Stromal cell of bone marrow (primary cell): ENCODE measurements at regions not wholly inside any gene's neighbourhood (a gene's known extent, or its start where the extent isn't known, plus 50 kb on each side); places are given as distances from the start of the nearest gene placed in this dataset.

Source experiments
- DNase-seq: peaks from one replicate; pipeline ENCODE4 v3.0.0-alpha.2; 2012; ENCODE audit warnings: low read depth

DNA sequence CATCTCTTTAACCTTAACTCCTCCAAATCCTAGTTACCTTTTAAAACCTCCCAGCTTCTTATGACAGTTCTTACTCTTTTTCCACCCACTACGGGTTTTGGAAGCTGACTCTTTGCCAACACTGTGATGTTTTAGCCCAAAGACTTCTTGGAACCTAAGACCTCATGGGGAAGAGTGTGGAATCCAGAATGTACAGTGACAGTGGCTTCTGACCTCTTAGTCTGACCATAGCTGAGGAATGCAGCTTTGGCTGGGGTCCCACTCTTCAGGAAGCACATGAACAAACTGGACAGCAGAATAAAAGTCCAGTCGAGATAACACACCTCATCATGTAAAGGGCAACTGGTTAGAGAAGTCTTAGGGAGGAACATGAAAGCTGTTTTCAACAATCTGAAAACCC lies 161.1 kb upstream of the PKDCC start:
- DNase-seq = no peak

DNA sequence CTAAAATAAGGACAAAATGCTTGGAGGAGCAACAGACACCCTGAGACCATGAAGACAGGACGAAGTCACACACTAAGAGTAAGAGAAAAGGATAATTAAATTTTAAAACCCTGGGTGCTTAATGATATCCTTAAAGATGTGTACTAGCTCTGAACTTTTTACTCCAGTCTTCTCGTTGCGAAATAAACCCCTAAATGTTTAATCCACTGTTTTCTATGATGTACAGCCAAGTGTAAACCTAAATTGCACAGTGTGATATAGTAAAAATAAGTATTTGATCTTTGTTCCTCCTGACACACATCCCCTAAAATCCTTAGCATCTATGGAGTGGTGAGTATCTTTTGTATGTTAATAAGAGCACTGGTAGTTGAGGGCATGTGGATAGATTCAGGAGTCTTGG lies 157.5 kb upstream of the PKDCC start:
- no peak for DNase-seq

GRCh38 chr2:41892476-41892875 lies 155.3 kb upstream of the PKDCC start:
- DNase-seq = no peak

DNA sequence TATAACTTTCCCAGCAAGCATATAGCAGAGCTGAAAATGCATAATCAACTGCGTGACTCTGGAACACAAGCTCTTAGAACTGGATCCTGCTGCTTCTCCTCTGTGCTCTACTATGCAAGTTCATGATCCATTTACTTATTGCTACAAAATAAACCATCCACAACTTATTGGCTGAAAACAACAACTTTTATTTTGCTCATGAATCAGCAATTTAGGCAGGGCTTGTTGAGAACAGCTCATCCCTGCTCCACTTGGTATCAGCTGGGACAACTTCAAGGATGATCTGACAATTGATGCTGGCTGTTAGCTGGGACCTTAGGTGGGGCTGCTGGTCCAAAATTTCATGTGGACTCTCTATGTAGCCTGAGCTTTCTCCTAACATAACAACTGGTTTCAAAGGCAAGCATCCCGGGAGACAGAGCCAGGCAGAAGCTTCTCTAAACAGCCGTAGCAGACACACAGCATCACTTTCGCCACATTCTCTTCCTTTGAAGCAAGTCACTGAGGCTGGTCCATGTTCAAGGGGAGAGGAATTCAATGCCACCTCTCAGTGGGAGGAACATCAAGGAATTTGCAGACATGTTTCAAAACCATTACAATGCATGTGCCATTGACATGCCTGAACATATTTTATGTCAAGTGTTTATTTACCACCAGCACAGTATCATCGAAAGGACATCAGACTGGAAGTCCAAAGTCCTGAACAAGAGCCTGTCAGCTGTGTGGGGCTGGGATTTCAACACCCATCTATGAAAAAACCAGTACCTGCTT lies 153.1 kb upstream of the PKDCC start:
- DNase-seq = no peak

GRCh38 chr2:41895334-41895664 lies 152.5 kb upstream of the PKDCC start:
- DNase-seq = no peak

GRCh38 chr2:41896186-41896846 lies 151.5 kb upstream of the PKDCC start:
- DNase-seq = no peak

DNA sequence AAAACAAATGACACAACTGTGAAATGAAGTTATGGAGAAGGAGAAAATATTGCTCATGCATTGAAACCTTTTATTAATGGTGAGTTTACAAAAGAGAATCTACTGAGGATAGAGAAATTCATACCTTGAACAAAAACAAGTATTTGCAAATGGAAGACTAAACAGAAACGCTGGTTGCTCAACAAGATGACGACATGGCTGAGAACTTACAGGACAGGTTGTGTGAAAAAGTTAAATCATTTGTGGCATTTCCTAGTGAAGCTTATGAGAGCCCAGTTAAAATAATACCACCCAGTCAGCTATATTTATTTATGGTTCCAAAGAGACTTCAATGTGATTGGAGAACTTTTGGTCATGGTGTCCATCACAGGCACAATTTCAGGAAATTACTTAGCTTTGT lies 148.6 kb upstream of the PKDCC start:
- no peak for DNase-seq

- no peak for DNase-seq
Observed at GRCh38 chr2:41900101-41900577, 147.7 kb upstream of the PKDCC start.

- DNase-seq = no peak
Observed at GRCh38 chr2:41902897-41903296, 144.9 kb upstream of the PKDCC start.

- DNase-seq = no peak
Observed at GRCh38 chr2:41903474-41904135, 144.2 kb upstream of the PKDCC start.

DNA sequence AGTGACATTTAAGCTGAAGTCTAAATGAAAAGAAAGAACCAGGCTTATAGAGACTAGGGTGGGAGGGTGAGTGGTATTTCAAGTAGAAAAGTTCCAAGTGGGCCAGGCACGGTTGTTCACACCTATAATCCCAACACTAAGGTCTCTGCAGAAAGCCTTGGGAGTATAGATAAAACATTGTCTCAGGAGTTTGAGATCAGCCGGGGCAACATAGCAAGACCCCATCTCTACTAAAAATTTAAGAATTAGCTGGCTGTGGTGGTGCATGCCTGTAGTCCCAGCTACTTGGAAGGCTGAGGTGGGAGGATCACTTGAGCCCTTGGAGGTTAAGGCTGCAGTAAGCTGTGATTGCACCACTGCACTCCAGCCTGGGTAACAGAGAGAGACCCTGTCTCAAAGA lies 143.4 kb upstream of the PKDCC start:
- DNase-seq = no peak

DNA sequence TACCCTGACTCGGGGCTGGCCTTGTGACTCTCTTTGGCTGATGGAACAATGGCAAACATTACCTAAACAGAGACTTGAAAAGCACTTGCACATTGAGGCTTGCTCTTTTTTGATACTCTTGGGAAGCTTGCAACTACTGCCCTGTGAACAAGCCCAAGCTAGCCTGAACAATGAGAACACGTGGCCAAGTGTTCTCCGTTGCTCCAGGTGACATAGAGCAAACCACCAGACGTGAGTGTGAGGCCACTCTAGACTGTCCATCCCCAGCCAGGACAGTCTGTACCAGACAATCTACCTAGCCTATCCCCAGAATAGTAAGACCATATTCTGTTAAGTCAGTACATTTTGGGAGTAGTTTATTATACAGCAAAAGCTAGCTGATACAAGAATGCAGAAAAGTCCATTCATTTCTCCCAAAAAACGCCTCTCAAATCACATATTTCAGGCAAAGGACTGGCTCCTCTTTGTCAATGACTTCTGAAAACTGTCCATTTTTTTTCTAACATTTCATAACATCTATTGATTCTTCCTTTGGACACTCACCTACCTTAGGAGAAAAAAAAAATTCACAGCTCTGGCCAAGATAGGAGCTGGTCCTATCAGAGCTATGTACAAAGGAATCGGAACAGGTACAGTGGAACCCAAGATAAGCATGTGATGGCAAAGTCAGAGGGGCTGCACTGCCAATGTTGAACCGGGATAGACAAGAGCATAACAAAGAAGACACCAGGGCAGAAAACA lies 142.1 kb upstream of the PKDCC start:
- no peak for DNase-seq

DNA sequence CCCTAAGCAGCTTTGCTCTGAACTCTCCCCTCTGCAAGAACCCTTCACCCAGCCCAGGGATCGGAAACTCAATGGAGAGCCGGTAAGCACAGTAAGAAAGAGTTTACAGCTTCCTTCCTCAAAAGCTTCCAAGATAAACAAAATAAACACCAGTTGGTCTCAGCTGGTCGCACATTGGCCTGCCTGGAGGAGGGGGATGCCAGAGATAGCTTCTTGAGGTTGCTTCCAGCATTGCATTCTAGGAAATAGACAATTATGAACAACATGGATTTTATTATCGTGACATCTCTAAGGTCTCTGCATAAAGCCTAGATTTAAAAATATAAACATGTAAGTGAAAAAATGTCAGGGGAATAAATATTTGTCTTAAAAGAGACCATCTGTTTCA lies 141.5 kb upstream of the PKDCC start:
- DNase-seq = no peak

DNA sequence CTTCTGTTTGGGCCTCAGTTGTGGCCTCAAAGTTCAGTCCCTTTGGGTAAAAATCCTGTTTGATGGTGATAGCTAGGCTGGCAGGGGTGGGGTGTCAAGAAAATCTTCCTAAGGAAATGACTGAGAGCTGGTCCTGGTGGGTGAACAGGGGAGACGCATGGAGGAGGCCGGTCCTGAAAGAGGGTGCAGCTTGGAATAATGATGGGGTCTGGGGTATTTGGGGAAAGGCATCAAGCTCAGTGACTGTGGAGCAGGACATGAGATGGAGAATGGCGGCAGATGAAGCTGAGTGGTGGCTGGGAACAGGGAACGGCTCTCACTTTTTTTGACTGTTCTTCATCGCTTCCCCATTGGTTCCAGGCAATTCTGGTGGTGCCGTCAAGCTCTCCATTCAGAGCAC lies 140.7 kb upstream of the PKDCC start:
- DNase-seq = no peak

DNA sequence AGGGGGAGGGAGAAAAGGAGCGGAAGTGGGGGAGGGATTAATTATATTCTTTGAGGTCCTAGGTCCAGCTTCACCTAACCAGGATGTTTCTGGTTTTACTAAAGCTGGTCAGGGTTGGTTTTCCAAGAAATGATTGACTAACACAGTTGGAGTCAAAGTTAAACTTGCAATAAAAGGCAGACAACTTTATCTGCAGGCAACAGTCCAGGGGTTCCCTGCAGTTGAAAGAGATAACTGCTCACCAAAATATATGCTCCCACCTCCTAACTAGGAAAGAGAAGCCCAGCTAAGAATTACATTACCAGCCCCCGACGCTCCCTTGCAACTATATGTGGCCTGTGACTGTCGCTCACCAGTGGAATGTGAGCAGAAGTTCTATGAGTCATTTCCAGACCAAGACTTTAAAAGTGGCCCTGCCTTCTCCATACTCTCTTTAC lies 140.0 kb upstream of the PKDCC start:
- DNase-seq = no peak

GRCh38 chr2:41908349-41908748 lies 139.5 kb upstream of the PKDCC start:
- DNase-seq = no peak

- DNase-seq = no peak
Observed at GRCh38 chr2:41909584-41909983, 138.2 kb upstream of the PKDCC start.

- DNase-seq = peak; percentile 47
Observed at GRCh38 chr2:41910126-41910525, 137.7 kb upstream of the PKDCC start.

DNA sequence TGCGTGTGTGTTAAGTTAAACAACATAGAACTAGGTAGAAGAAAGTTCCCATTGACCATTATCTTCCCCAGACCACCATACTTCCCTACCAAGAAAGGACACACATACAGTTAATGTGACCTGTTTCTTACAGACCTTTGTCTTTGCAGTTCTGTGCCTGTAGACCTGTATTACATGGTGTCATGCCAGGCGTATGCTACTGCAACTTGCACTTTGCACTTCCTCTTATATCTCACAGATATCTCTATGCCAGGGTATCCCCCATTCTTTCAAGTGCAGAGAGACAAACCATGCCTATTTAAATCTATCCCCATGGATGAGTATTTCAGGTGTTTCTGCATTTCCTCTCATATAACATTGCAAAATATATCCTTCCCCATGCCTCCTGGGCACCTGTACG lies 136.8 kb upstream of the PKDCC start:
- DNase-seq = no peak

DNA sequence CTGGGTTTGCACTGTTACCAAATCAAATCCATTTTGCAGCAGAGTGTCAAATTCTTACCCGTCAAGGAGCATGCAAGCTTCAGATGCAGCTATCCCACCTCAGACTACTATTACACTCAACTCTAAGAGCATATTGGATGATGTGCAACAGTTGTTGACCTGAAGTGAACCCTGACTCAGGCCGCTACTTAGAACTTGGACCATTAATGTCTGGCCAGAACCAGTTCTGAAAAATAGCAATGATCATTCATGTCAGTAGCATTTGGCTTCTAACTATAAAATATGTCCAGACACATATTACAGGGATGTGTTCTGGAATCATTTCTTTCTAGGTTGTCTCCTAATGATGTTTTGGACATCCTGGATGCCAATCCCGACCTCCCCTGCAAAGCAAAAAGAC lies 135.5 kb upstream of the PKDCC start:
- no peak for DNase-seq

DNA sequence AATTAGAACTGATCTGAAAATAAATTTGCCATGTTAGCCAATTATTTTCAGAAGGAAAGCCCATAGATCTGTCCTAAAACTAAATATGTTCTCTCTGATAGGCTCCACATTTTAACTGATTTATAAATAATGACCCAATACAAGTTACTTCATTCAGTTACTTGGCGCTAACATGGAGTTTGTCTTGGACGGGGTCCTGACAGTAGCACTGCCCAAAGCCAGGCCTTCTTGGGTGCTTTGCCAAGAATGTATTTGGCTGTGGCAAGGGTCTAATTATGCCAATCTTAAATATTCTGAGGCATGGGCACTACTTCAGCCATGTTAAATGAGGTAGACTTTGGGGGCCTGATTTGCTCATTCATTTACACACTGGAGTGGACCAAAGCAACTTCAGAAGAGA lies 135.0 kb upstream of the PKDCC start:
- no peak for DNase-seq

DNA sequence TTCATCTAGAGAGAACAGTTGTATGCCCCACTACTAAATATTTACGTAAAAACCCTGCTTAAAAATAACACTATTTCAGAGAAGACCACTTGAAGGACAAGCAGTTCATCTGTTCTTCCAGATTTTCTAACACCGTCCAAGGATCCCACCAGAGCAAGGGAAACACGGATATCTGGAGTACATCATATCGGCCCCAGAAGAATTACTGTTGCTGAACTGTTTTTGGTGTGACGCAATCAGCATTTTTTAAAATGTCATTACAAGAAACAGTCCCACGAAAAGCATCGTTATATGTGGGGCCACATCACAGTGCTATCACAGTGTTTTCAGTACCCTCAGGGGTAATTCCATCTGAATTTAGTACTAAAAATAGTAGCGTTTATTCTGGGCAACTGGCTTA lies 134.5 kb upstream of the PKDCC start:
- no peak for DNase-seq
